NCI-H345 treated with DMSO at 0.1 percent for 48 hours (cell line): ENCODE measurements at regions not wholly inside any gene's neighbourhood (a gene's known extent, or its start where the extent isn't known, plus 50 kb on each side); places are given as distances from the start of the nearest gene placed in this dataset.
A peak's percentile ranks its signal among the peaks of the same experiment; 100 is the strongest.

Source experiments
- DNase-seq: peaks from one replicate; lab custom pipeline; 2025; ENCODE audit not compliant: unreplicated experiment; lab: John Stamatoyannopoulos, UW

GRCh38 chr2:199707593-199708185 is 143.3 kb downstream of the FTCDNL1 start:
- no peak for DNase-seq

GRCh38 chr2:199705538-199705937 is 145.5 kb downstream of the FTCDNL1 start:
- no peak for DNase-seq

- DNase-seq, result peak; percentile 46
Measured at GRCh38 chr2:199704358-199705238, 146.4 kb downstream of the FTCDNL1 start.

- DNase-seq, result no peak
Measured at GRCh38 chr2:199703199-199703598, 147.8 kb downstream of the FTCDNL1 start.

- DNase-seq, result no peak
Measured at GRCh38 chr2:199697469-199697868, 153.5 kb downstream of the FTCDNL1 start.

- DNase-seq, result no peak
Measured at GRCh38 chr2:199696048-199696447, 154.9 kb downstream of the FTCDNL1 start.

GRCh38 chr2:199693861-199694260 is 157.1 kb downstream of the FTCDNL1 start:
- DNase-seq, result no peak

GRCh38 chr2:199692489-199692888 is 158.5 kb downstream of the FTCDNL1 start:
- DNase-seq, result peak; percentile 97

GRCh38 chr2:199690225-199690624 is 160.8 kb downstream of the FTCDNL1 start:
- DNase-seq, result no peak

- DNase-seq, result no peak
Measured at GRCh38 chr2:199685669-199686068, 165.3 kb downstream of the FTCDNL1 start.

GRCh38 chr2:199684832-199685231 is 166.2 kb downstream of the FTCDNL1 start:
- no peak for DNase-seq

- no peak for DNase-seq
Measured at GRCh38 chr2:199684168-199684567, 166.8 kb downstream of the FTCDNL1 start.

- DNase-seq, result no peak
Measured at GRCh38 chr2:199682001-199682400, 169.0 kb downstream of the FTCDNL1 start.

GRCh38 chr2:199680482-199680881 is 170.5 kb downstream of the FTCDNL1 start:
- no peak for DNase-seq

GRCh38 chr2:199679883-199680282 is 171.1 kb downstream of the FTCDNL1 start:
- no peak for DNase-seq

GRCh38 chr2:199677881-199678280 is 173.1 kb downstream of the FTCDNL1 start:
- DNase-seq, result no peak

- no peak for DNase-seq
Measured at GRCh38 chr2:199668645-199669044, 182.3 kb downstream of the FTCDNL1 start.

- DNase-seq, result no peak
Measured at GRCh38 chr2:199663157-199663556, 187.8 kb downstream of the FTCDNL1 start.

- no peak for DNase-seq
Measured at GRCh38 chr2:199662255-199662654, 188.7 kb downstream of the FTCDNL1 start.

- DNase-seq, result no peak
Measured at GRCh38 chr2:199660167-199660566, 190.8 kb downstream of the FTCDNL1 start.

- no peak for DNase-seq
Measured at GRCh38 chr2:199659207-199659606, 191.8 kb downstream of the FTCDNL1 start.

- DNase-seq, result no peak
Measured at GRCh38 chr2:199646439-199646838, 188.7 kb upstream of the SATB2 start.
